VCaP (cell line): ENCODE measurements at regions not wholly inside any gene's neighbourhood (a gene's known extent, or its start where the extent isn't known, plus 50 kb on each side); places are given as distances from the start of the nearest gene placed in this dataset.

ENCODE experiments used
- H3K27ac ChIP-seq: fragments of 450-650 bp; 2 replicates; pipeline ENCODE4 v1.5.1; 2017
- TF ChIP-seq, protein P1 (sequence below): fragments of 450-650 bp; conservative IDR thresholded peaks from 2 replicates; pipeline ENCODE4 v1.5.1; 2017; ENCODE audit warnings: mild to moderate bottlenecking, moderate library complexity

DNA sequence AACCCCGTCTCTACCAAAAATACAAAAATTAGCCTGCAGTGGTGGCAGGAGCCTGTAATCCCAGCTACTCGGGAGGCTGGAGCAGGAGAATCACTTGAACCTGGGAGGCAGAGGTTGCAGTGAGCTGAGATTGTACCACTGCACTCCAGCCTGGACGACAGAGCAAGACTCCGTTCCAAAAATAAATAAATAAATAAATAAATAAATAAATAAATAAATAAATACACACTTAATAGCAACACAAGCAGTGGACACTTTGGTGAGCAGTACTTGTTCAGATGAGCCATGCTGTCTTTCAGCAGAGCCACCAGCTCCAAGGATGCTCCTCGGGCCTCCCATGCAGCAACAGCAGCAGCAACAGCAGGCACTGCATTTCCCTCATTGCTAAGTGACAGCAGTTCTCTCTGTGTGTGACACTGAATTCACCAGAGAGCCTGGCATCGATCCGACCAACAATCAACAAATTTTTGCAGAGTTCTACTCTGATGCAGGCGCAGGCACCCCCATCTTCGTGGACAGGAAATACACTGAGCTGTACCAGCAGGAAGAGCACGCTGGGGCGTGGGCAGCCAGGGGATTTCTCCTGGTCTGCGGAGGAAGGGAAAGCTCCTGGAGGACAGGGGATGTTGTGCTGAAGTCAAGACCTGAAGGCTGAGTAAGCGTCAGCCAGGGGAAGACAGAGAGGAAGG is 54.0 kb upstream of the SNX9 start:
- no peak overlapping the region for H3K27ac ChIP-seq
- TF ChIP-seq, protein P1, sequence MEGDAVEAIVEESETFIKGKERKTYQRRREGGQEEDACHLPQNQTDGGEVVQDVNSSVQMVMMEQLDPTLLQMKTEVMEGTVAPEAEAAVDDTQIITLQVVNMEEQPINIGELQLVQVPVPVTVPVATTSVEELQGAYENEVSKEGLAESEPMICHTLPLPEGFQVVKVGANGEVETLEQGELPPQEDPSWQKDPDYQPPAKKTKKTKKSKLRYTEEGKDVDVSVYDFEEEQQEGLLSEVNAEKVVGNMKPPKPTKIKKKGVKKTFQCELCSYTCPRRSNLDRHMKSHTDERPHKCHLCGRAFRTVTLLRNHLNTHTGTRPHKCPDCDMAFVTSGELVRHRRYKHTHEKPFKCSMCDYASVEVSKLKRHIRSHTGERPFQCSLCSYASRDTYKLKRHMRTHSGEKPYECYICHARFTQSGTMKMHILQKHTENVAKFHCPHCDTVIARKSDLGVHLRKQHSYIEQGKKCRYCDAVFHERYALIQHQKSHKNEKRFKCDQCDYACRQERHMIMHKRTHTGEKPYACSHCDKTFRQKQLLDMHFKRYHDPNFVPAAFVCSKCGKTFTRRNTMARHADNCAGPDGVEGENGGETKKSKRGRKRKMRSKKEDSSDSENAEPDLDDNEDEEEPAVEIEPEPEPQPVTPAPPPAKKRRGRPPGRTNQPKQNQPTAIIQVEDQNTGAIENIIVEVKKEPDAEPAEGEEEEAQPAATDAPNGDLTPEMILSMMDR = no peak

DNA sequence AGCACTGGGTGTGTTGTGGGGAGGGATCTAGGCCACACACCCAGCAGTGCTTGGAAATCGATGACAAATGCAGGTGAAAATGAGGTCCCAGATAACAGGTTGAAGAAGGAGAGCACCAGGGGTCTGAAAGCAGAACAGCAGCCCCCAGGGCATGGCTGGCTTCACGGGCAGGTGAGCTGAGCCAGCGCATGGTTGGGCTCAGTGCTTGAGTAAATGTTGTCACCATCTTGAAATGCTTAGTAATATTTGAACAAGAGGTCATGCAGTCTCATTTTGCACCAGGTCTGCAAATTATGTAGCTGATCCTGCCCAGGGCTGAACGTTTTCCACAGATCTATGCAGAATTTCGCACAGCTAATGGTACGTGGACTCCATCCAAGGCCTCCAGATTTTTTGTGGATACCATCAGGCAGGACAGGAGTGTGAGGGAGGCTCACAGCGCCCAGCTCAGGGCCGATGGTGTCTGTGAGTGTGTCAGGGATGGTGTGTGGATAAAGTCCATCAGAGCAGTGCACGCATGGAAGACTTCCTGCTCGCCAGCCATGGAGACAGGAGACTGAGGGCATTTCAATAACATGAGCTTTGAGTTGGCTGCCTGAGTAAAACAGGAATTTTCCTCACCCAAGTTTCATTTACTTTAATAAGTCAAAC is 53.1 kb upstream of the SNX9 start:
- H3K27ac ChIP-seq = no peak overlapping the region
- TF ChIP-seq, protein P1 = no peak

DNA sequence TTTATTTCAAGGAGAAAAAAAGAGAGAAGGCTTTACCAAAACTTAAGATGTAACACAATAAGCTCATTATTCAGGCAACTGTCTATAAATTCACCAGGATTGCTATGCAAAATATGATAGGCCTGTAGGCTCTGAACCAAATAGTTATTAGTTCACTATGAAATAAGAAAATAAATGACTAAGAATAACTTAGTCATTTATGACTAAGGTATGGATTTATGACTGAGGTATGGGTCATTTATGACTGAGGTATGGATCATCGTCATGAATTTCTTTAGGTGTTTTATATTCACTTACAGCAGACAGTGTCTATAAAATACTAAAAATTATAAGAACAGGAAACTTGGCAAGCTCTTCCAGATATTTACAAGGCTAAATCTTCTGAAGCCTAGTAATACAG is 52.1 kb upstream of the SNX9 start:
- TF ChIP-seq, protein P1 = no peak
- H3K27ac ChIP-seq = peak overlapping the region; percentile 37

DNA sequence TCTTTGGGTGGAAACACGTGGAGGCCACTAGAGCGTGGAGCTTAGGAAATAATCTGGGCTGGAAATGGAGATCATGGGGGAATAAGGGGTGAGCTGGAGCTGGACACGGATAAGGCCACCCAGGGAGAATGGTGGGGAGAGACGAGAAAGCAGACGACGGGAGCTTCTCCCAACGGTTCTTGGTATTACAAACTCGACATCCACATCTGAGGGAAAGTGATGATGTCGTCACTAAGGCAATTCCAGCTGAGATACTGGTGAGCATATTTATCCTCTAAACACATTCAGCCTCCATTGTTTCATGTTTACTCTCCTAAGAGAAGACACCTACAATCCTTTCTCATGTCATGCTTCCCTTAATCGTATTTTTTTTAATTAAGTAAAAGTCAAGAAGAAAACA is 50.2 kb upstream of the SNX9 start:
- H3K27ac ChIP-seq = no peak overlapping the region
- TF ChIP-seq, protein P1 = no peak
